WTC11 (cell line): ENCODE measurements at regions not wholly inside any gene's neighbourhood (a gene's known extent, or its start where the extent isn't known, plus 50 kb on each side); places are given as distances from the start of the nearest gene placed in this dataset.

ENCODE experiments used
- ATAC-seq: fragments of 200-7000 bp; cut with Tn5 transposase; 2 replicates; pipeline ENCODE4 v1.10.0; 2021; ENCODE audit warnings: mild to moderate bottlenecking, moderate library complexity
- CTCF ChIA-PET: fragments of 300-600 bp; sonication (Branson Sonifier 250); formaldehyde crosslinking; loops from one replicate; lab custom pipeline; 2021; ENCODE audit warnings: antibody characterized with exemption; lab: Charles Lee
- POLR2A ChIA-PET: fragments of 350-600 bp; sonication (Branson Sonifier 250); formaldehyde crosslinking; loops from one replicate; lab custom pipeline; 2021; ENCODE audit warnings: antibody characterized with exemption; lab: Charles Lee
- DNase-seq: peaks from one replicate; pipeline ENCODE4 v3.0.0; 2021; ENCODE audit warnings: low spot score
- H3K27ac Mint-ChIP-seq: 2 replicates; pipeline ENCODE4 v1.8.0; 2021; ENCODE audit warnings: mixed read lengths
- H3K27me3 Mint-ChIP-seq: 2 replicates; pipeline ENCODE4 v1.8.0; 2021; ENCODE audit warnings: low read depth, mild to moderate bottlenecking, moderate library complexity, mixed read lengths
- H3K36me3 Mint-ChIP-seq: 2 replicates; pipeline ENCODE4 v1.8.0; 2021; ENCODE audit warnings: mixed read lengths
- H3K4me1 Mint-ChIP-seq: 2 replicates; pipeline ENCODE4 v1.8.0; 2022; ENCODE audit warnings: mixed read lengths
- H3K4me3 Mint-ChIP-seq: 2 replicates; pipeline ENCODE4 v1.8.0; 2021; ENCODE audit warnings: mild to moderate bottlenecking, moderate library complexity, mixed read lengths
- H3K9me3 Mint-ChIP-seq: 2 replicates; pipeline ENCODE4 v1.8.0; 2021; ENCODE audit warnings: mixed read lengths
- CBFB ChIP-seq: sonication (generic); formaldehyde crosslinking; IDR thresholded peaks from 2 replicates; pipeline ENCODE4 v1.8.1; 2022; ENCODE audit warnings: mild to moderate bottlenecking, low read depth, missing genetic modification reagents
- CREB1 ChIP-seq: sonication (generic); formaldehyde crosslinking; IDR thresholded peaks from 2 replicates; pipeline ENCODE4 v1.8.0; 2023; ENCODE audit warnings: mild to moderate bottlenecking, missing genetic modification reagents
- ESRRA ChIP-seq: sonication (generic); formaldehyde crosslinking; IDR thresholded peaks from 2 replicates; pipeline ENCODE4 v1.8.1; 2022; ENCODE audit warnings: mild to moderate bottlenecking, missing genetic modification reagents, borderline replicate concordance
- FOXK1 ChIP-seq: sonication (generic); formaldehyde crosslinking; IDR thresholded peaks from 2 replicates; pipeline ENCODE4 v1.8.0; 2022; ENCODE audit warnings: mild to moderate bottlenecking, moderate library complexity, missing genetic modification reagents
- GRHL2 ChIP-seq: fragments of 250-450 bp; sonication (Bioruptor Pico); IDR thresholded peaks from 2 replicates; pipeline ENCODE4 v1.8.0; 2022; ENCODE audit warnings: mild to moderate bottlenecking, moderate library complexity; ENCODE audit not compliant: insufficient replicate concordance, severe bottlenecking
- HMGA2 ChIP-seq: fragments of 250-450 bp; sonication (Bioruptor Pico); IDR thresholded peaks from 2 replicates; pipeline ENCODE4 v1.4.0; 2021; ENCODE audit warnings: mild to moderate bottlenecking, moderate library complexity
- IRF2 ChIP-seq: sonication (generic); formaldehyde crosslinking; IDR thresholded peaks from 2 replicates; pipeline ENCODE4 v1.8.0; 2022; ENCODE audit warnings: low read depth, missing genetic modification reagents, borderline replicate concordance
- MYBL2 ChIP-seq: sonication (generic); formaldehyde crosslinking; IDR thresholded peaks from 2 replicates; pipeline ENCODE4 v1.8.1; 2023; ENCODE audit warnings: mild to moderate bottlenecking, moderate library complexity, missing genetic modification reagents
- NFATC4 ChIP-seq: fragments of 250-450 bp; sonication (Bioruptor Pico); IDR thresholded peaks from 2 replicates; pipeline ENCODE4 v1.9.0; 2021; ENCODE audit warnings: mild to moderate bottlenecking
- OVOL2 ChIP-seq: fragments of 250-450 bp; sonication (Bioruptor Pico); IDR thresholded peaks from 2 replicates; pipeline ENCODE4 v1.9.0; 2021; ENCODE audit warnings: mild to moderate bottlenecking, borderline replicate concordance
- SMAD3 ChIP-seq: sonication (generic); formaldehyde crosslinking; IDR thresholded peaks from 2 replicates; pipeline ENCODE4 v1.8.0; 2022; ENCODE audit warnings: missing genetic modification reagents, mild to moderate bottlenecking, borderline replicate concordance
- SOX15 ChIP-seq: fragments of 250-450 bp; sonication (Bioruptor Pico); IDR thresholded peaks from 2 replicates; pipeline ENCODE4 v1.9.0; 2021; ENCODE audit warnings: mild to moderate bottlenecking
- SP1 ChIP-seq: sonication (generic); formaldehyde crosslinking; conservative IDR thresholded peaks from 2 replicates; pipeline ENCODE4 v1.8.1; 2022; ENCODE audit warnings: missing genetic modification reagents
- TEAD1 ChIP-seq: sonication (generic); formaldehyde crosslinking; IDR thresholded peaks from 2 replicates; pipeline ENCODE4 v1.8.0; 2022; ENCODE audit warnings: mild to moderate bottlenecking, missing genetic modification reagents
- ZNF138 ChIP-seq: sonication (generic); formaldehyde crosslinking; conservative IDR thresholded peaks from 2 replicates; pipeline ENCODE4 v1.8.1; 2022; ENCODE audit warnings: mild to moderate bottlenecking, moderate library complexity, missing genetic modification reagents
- ZNF423 ChIP-seq: fragments of 250-450 bp; sonication (Bioruptor Pico); IDR thresholded peaks from 2 replicates; pipeline ENCODE4 v2.1.2; 2022; ENCODE audit warnings: mild to moderate bottlenecking, moderate library complexity
- TF ChIP-seq, protein P1 (sequence below): sonication (generic); formaldehyde crosslinking; IDR thresholded peaks from 2 replicates; pipeline ENCODE4 v1.8.0; 2023; ENCODE audit warnings: mild to moderate bottlenecking, missing genetic modification reagents
- TF ChIP-seq, protein P2 (sequence below): sonication (generic); formaldehyde crosslinking; IDR thresholded peaks from 2 replicates; pipeline ENCODE4 v1.8.0; 2023; ENCODE audit warnings: missing genetic modification reagents, mild to moderate bottlenecking, borderline replicate concordance
- TF ChIP-seq, protein P3 (sequence below): sonication (generic); formaldehyde crosslinking; conservative IDR thresholded peaks from 2 replicates; pipeline ENCODE4 v1.8.1; 2022; ENCODE audit warnings: mild to moderate bottlenecking, missing genetic modification reagents

DNA sequence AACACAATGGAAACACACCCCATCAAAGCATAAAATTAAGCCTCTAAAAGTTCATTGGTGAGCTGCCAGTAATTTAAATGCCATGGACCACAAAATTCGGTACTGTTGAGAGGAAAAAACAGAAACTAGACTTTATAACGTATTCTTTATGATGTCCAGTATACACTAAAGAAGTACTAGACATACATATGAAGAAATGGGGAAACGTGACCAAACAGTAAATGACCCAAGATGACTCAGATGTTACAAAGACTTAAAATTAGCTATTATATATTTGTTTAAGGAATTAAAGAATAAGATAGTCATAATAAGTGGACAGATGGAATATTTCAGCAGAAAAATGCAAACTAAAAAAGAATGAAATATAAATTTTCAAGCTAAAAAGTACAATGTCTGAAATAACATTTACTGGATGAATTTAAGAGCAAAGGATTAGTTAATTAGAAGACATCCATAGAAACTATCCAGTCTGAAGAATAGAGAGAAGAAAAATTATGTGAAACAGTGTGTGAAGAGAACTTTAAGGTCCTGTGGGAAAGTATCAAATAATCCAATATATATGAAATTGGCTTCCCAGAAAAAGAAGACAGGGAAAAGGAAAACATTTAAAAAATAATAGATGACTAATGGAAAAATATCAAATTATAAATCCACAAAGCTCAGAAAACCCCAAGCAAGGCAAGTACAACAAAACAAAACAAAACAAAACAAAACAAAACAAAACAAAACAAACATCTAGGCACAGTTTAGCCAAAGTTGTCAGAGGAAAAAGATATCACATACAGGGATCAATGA, 69.4 kb downstream of the SAMD9 start:
- CTCF ChIA-PET, result no interaction called here

DNA sequence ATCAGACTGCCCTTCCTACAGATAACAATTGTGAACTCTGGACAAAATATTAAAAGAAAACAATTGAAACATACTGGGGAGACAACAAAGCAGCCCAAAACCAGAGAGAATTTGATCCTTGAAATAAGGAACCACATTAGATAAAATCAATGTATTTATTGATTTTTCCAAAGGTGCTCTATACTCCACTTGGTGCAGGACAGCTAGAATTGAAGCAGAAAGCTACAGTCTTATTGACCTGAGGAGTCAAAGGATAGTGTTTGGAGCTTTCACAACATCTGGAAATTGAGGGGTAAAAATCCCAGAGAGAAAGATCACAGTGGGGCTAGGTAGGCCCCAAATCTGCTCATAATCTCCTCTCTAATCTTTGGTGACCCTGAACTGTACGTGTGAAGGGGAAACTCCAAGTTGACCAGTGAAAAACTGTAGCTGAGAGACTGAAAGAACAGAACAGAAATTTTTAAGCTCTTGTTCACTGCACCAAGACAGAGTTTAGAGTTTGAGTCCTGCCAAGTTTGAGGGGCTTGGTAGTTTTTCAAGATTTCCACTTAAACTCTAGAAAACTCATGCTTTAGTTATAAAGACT, 70.2 kb downstream of the SAMD9 start:
- TF ChIP-seq FOXK1 (CRISPR knock-in tag) (no peak), NFATC4 (no peak), CBFB (CRISPR knock-in tag) (no peak), SOX15 (CRISPR knock-in tag) (no peak), MYBL2 (CRISPR knock-in tag) (no peak), OVOL2 (CRISPR knock-in tag) (no peak), SMAD3 (CRISPR knock-in tag) (no peak)
- TF ChIP-seq, protein P1, sequence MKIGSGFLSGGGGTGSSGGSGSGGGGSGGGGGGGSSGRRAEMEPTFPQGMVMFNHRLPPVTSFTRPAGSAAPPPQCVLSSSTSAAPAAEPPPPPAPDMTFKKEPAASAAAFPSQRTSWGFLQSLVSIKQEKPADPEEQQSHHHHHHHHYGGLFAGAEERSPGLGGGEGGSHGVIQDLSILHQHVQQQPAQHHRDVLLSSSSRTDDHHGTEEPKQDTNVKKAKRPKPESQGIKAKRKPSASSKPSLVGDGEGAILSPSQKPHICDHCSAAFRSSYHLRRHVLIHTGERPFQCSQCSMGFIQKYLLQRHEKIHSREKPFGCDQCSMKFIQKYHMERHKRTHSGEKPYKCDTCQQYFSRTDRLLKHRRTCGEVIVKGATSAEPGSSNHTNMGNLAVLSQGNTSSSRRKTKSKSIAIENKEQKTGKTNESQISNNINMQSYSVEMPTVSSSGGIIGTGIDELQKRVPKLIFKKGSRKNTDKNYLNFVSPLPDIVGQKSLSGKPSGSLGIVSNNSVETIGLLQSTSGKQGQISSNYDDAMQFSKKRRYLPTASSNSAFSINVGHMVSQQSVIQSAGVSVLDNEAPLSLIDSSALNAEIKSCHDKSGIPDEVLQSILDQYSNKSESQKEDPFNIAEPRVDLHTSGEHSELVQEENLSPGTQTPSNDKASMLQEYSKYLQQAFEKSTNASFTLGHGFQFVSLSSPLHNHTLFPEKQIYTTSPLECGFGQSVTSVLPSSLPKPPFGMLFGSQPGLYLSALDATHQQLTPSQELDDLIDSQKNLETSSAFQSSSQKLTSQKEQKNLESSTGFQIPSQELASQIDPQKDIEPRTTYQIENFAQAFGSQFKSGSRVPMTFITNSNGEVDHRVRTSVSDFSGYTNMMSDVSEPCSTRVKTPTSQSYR (CRISPR knock-in tag), result no peak
- Mint-ChIP-seq H3K27ac (no peak overlapping the region), H3K4me1 (peaks cover 28% of the 10 kb centered on the region), H3K36me3 (no peaks in the 10 kb centered on the region), H3K9me3 (no peaks in the 10 kb centered on the region), H3K4me3 (no peak overlapping the region), H3K27me3 (peaks cover 28% of the 10 kb centered on the region)
- ChIA-PET CTCF (no interaction called here), POLR2A (no interaction called here)
- no peak for DNase-seq
- no peak for ATAC-seq

More for the DNA sequence above, 69.4 kb downstream of the SAMD9 start:
- Mint-ChIP-seq H3K9me3 (no peaks in the 10 kb centered on the region), H3K27ac (no peak overlapping the region), H3K27me3 (peaks cover 21% of the 10 kb centered on the region), H3K4me3 (no peak overlapping the region), H3K36me3 (no peaks in the 10 kb centered on the region)
- no peak for ATAC-seq
- POLR2A ChIA-PET, result no interaction called here
- no peak for TF ChIP-seq IRF2 (CRISPR knock-in tag)
- TF ChIP-seq, protein P2, sequence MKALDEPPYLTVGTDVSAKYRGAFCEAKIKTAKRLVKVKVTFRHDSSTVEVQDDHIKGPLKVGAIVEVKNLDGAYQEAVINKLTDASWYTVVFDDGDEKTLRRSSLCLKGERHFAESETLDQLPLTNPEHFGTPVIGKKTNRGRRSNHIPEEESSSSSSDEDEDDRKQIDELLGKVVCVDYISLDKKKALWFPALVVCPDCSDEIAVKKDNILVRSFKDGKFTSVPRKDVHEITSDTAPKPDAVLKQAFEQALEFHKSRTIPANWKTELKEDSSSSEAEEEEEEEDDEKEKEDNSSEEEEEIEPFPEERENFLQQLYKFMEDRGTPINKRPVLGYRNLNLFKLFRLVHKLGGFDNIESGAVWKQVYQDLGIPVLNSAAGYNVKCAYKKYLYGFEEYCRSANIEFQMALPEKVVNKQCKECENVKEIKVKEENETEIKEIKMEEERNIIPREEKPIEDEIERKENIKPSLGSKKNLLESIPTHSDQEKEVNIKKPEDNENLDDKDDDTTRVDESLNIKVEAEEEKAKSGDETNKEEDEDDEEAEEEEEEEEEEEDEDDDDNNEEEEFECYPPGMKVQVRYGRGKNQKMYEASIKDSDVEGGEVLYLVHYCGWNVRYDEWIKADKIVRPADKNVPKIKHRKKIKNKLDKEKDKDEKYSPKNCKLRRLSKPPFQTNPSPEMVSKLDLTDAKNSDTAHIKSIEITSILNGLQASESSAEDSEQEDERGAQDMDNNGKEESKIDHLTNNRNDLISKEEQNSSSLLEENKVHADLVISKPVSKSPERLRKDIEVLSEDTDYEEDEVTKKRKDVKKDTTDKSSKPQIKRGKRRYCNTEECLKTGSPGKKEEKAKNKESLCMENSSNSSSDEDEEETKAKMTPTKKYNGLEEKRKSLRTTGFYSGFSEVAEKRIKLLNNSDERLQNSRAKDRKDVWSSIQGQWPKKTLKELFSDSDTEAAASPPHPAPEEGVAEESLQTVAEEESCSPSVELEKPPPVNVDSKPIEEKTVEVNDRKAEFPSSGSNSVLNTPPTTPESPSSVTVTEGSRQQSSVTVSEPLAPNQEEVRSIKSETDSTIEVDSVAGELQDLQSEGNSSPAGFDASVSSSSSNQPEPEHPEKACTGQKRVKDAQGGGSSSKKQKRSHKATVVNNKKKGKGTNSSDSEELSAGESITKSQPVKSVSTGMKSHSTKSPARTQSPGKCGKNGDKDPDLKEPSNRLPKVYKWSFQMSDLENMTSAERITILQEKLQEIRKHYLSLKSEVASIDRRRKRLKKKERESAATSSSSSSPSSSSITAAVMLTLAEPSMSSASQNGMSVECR (CRISPR knock-in tag), result no peak
- TF ChIP-seq ZNF423 (CRISPR knock-in tag), result no peak
- TF ChIP-seq, protein P3, sequence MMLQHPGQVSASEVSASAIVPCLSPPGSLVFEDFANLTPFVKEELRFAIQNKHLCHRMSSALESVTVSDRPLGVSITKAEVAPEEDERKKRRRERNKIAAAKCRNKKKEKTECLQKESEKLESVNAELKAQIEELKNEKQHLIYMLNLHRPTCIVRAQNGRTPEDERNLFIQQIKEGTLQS (CRISPR knock-in tag), result no peak
- TF ChIP-seq ZNF138 (CRISPR knock-in tag), result no peak
- no peak for TF ChIP-seq ESRRA
- no peak for TF ChIP-seq TEAD1
- TF ChIP-seq SP1 (CRISPR knock-in tag), result no peak
- TF ChIP-seq HMGA2 (CRISPR knock-in tag), result no peak
- TF ChIP-seq CREB1, result no peak
- TF ChIP-seq GRHL2, result no peak
- TF ChIP-seq, all 79 proteins: peak for 0
- peaks cover 23% of the 10 kb centered on the region for H3K4me1 Mint-ChIP-seq
- DNase-seq, result no peak
